H9 (cell line): ENCODE measurements at regions not wholly inside any gene's neighbourhood (a gene's known extent, or its start where the extent isn't known, plus 50 kb on each side); places are given as distances from the start of the nearest gene placed in this dataset.

Source experiments
- DNase-seq: peaks from one replicate; pipeline ENCODE4 v3.0.0-alpha.2; 2017
- H2AFZ ChIP-seq: one replicate; pipeline ENCODE4 v1.6.1; 2013; ENCODE audit warnings: mild to moderate bottlenecking, low read length, control low read depth, moderate library complexity
- H2AK5ac ChIP-seq: 2 replicates; pipeline ENCODE4 v1.6.1; 2013; ENCODE audit warnings: low read length, control low read depth, mixed read lengths; ENCODE audit not compliant: insufficient read length
- H2BK120ac ChIP-seq: one replicate; pipeline ENCODE4 v1.6.1; 2013; ENCODE audit warnings: low read depth, mild to moderate bottlenecking, low read length, control low read depth, inconsistent platforms; ENCODE audit not compliant: poor library complexity, severe bottlenecking
- H2BK12ac ChIP-seq: 2 replicates; pipeline ENCODE4 v1.6.1; 2013; ENCODE audit warnings: low read length, control low read depth, mixed read lengths, low read depth; ENCODE audit not compliant: insufficient read length
- H2BK15ac ChIP-seq: 2 replicates; pipeline ENCODE4 v1.6.1; 2013; ENCODE audit warnings: low read depth, low read length, control low read depth
- H2BK20ac ChIP-seq: one replicate; pipeline ENCODE4 v1.6.1; 2013; ENCODE audit warnings: low read depth, mild to moderate bottlenecking, low read length, control low read depth, inconsistent platforms; ENCODE audit not compliant: poor library complexity, severe bottlenecking
- H2BK5ac ChIP-seq: 2 replicates; pipeline ENCODE4 v1.6.1; 2013; ENCODE audit warnings: low read length, control low read depth, mixed read lengths; ENCODE audit not compliant: insufficient read length
- H3K14ac ChIP-seq: 2 replicates; pipeline ENCODE4 v1.6.1; 2013; ENCODE audit warnings: low read length, control low read depth; ENCODE audit not compliant: insufficient read depth
- H3K18ac ChIP-seq: 2 replicates; pipeline ENCODE4 v1.6.1; 2013; ENCODE audit warnings: low read depth, mild to moderate bottlenecking, mixed read lengths, low read length, control low read depth; ENCODE audit not compliant: insufficient read length
- H3K23ac ChIP-seq: 2 replicates; pipeline ENCODE4 v1.6.1; 2013; ENCODE audit warnings: low read length, control low read depth, mixed read lengths, low read depth; ENCODE audit not compliant: insufficient read length
- H3K23me2 ChIP-seq: 2 replicates; pipeline ENCODE4 v1.6.1; 2013; ENCODE audit warnings: low read depth, mild to moderate bottlenecking, mixed read lengths, low read length, control low read depth; ENCODE audit not compliant: insufficient read length, poor library complexity, severe bottlenecking
- H3K27ac ChIP-seq: 2 replicates; pipeline ENCODE4 v1.5.1; 2013; ENCODE audit warnings: low read length, control low read depth, mixed read lengths, low read depth; ENCODE audit not compliant: insufficient read length
- H3K27me3 ChIP-seq: 2 replicates; pipeline ENCODE4 v1.6.1; 2013; ENCODE audit warnings: low read length, control low read depth, inconsistent platforms; ENCODE audit not compliant: insufficient read depth
- H3K4ac ChIP-seq: 2 replicates; pipeline ENCODE4 v1.6.1; 2013; ENCODE audit warnings: low read depth, mild to moderate bottlenecking, control low read depth, inconsistent platforms, low read length, moderate library complexity
- H3K4me1 ChIP-seq: 2 replicates; pipeline ENCODE4 v1.6.1; 2013; ENCODE audit warnings: low read length, control low read depth, inconsistent platforms; ENCODE audit not compliant: insufficient read depth
- H3K4me2 ChIP-seq: 2 replicates; pipeline ENCODE4 v1.6.1; 2013; ENCODE audit warnings: low read length, control low read depth, mixed read lengths; ENCODE audit not compliant: insufficient read length, insufficient read depth
- H3K56ac ChIP-seq: 2 replicates; pipeline ENCODE4 v1.6.1; 2013; ENCODE audit warnings: low read depth, mild to moderate bottlenecking, mixed read lengths, low read length, control low read depth; ENCODE audit not compliant: insufficient read length
- H3K79me1 ChIP-seq: 2 replicates; pipeline ENCODE4 v1.6.1; 2013; ENCODE audit warnings: low read depth, mild to moderate bottlenecking, moderate library complexity, low read length, control low read depth, inconsistent platforms; ENCODE audit not compliant: insufficient read depth, poor library complexity, severe bottlenecking
- H3K79me2 ChIP-seq: 2 replicates; pipeline ENCODE4 v1.6.1; 2013; ENCODE audit warnings: low read length, control low read depth, inconsistent platforms; ENCODE audit not compliant: insufficient read depth
- H3K9ac ChIP-seq: 2 replicates; pipeline ENCODE4 v1.6.1; 2013; ENCODE audit warnings: low read length, control low read depth, mixed read lengths; ENCODE audit not compliant: insufficient read length; ENCODE audit errors: extremely low read depth
- H3K9me3 ChIP-seq: one replicate; pipeline ENCODE4 v1.6.1; 2013; ENCODE audit warnings: low read depth, low read length, inconsistent platforms; ENCODE audit not compliant: control insufficient read depth
- H3T11ph ChIP-seq: one replicate; pipeline ENCODE4 v1.6.1; 2013; ENCODE audit warnings: mild to moderate bottlenecking, low read length, control low read depth, inconsistent platforms
- H4K20me1 ChIP-seq: one replicate; pipeline ENCODE4 v1.6.1; 2013; ENCODE audit not compliant: control insufficient read depth, insufficient read length, insufficient read depth
- H4K5ac ChIP-seq: 2 replicates; pipeline ENCODE4 v1.6.1; 2013; ENCODE audit warnings: low read depth, mild to moderate bottlenecking, mixed read lengths, low read length, control low read depth; ENCODE audit not compliant: insufficient read length
- H4K8ac ChIP-seq: replicated peaks from 2 replicates; pipeline ENCODE4 v1.6.1; 2013; ENCODE audit warnings: low read length, control low read depth, mixed read lengths, low read depth; ENCODE audit not compliant: insufficient read length
- H4K91ac ChIP-seq: 2 replicates; pipeline ENCODE4 v1.6.1; 2013; ENCODE audit warnings: low read depth, mild to moderate bottlenecking, moderate library complexity, mixed read lengths, low read length, control low read depth; ENCODE audit not compliant: insufficient read length
- H3K27ac Mint-ChIP-seq, 3 experiments: 2 replicates in 2 of 3; 3 replicates in 1 of 3; pipeline ENCODE4 v1.8.0; 2020 to 2021; ENCODE audit warnings: mixed read lengths in 3 of 3, mild to moderate bottlenecking in 1 of 3, moderate library complexity in 1 of 3
- H3K27me3 Mint-ChIP-seq: 2 replicates; pipeline ENCODE4 v1.8.0; 2021; ENCODE audit warnings: low read depth, mild to moderate bottlenecking, moderate library complexity, mixed read lengths
- H3K36me3 Mint-ChIP-seq, 3 experiments: 2 replicates in 2 of 3; 3 replicates in 1 of 3; pipeline ENCODE4 v1.8.0; 2020 to 2021; ENCODE audit warnings: low read depth in 3 of 3, mixed read lengths in 3 of 3; ENCODE audit not compliant: insufficient read depth in 1 of 3
- H3K4me1 Mint-ChIP-seq, 2 experiments: 2 replicates each; pipeline ENCODE4 v1.8.0; 2020; ENCODE audit warnings: mixed read lengths in 2 of 2
- H3K4me3 Mint-ChIP-seq, 2 experiments: 2 replicates in 1 of 2; 3 replicates in 1 of 2; pipeline ENCODE4 v1.8.0; 2020 to 2021; ENCODE audit warnings: mild to moderate bottlenecking in 2 of 2, mixed read lengths in 2 of 2, moderate library complexity in 1 of 2
- H3K9me3 Mint-ChIP-seq, 2 experiments: 2 replicates in 1 of 2; 3 replicates in 1 of 2; pipeline ENCODE4 v1.8.0; 2020; ENCODE audit warnings: mild to moderate bottlenecking in 2 of 2, mixed read lengths in 2 of 2, moderate library complexity in 1 of 2
- CTCF ChIP-seq: fragments of 200-600 bp; sonication (generic); conservative IDR thresholded peaks from 3 replicates; pipeline ENCODE4 v1.8.0; 2021; ENCODE audit warnings: antibody characterized with exemption, mild to moderate bottlenecking
- WGBS: extraction: QIAGEN DNeasy Blood & Tissue Kit; methylation state at CpG from one replicate; pipeline ENCODE4 v1.1.7; 2013; ENCODE audit warnings: missing lambda C conversion rate, low lambda C conversion rate, mixed read lengths; ENCODE audit not compliant: insufficient read length; ENCODE audit errors: extremely low coverage; 5-methylcytosine and 5-hydroxymethylcytosine counted together

- TF ChIP-seq CTCF, result no peak
- peak overlapping the region; percentile 100 for H3K27ac Mint-ChIP-seq
These were observed 383.2 kb downstream of the ZFHX3 start for GRCh38 chr16:72664509-72665408.

More at GRCh38 chr16:72664509-72665408, 383.2 kb downstream of the ZFHX3 start:
- peaks cover 5% of the 10 kb centered on the region for H3K23me2 ChIP-seq
- no peak overlapping the region for H3T11ph ChIP-seq
- no peak overlapping the region for H4K91ac ChIP-seq
- no peaks in the 10 kb centered on the region for H3K79me1 ChIP-seq
- H2BK20ac ChIP-seq, result no peak overlapping the region
- no CpG with 5 or more reads among the region's 60 CpGs for WGBS
- H3K56ac ChIP-seq, result no peak overlapping the region
- H4K8ac ChIP-seq, result no peak overlapping the region
- no peaks in the 10 kb centered on the region for H3K79me2 ChIP-seq
- peak overlapping the region; percentile 91; the same call in 1 of the 2 replicates for H3K14ac ChIP-seq
- no peaks in the 10 kb centered on the region for H3K4me1 ChIP-seq
- peak overlapping the region; percentile 96 for H3K18ac ChIP-seq
- no peak overlapping the region for H3K4ac ChIP-seq
- H3K9me3 ChIP-seq, result no peaks in the 10 kb centered on the region
- no peak overlapping the region for H2BK12ac ChIP-seq
- Mint-ChIP-seq H3K27me3 (no peaks in the 10 kb centered on the region), H3K4me3 (peak overlapping the region; percentile 97 to 99), H3K4me1 (peaks cover 4% of the 10 kb centered on the region in 2 experiments), H3K9me3 (peaks cover 0 to 3% of the 10 kb centered on the region in 2 experiments; a peak in 2 of 5 replicates), H3K36me3 (peaks cover 0 to 5% (median 2%) of the 10 kb centered on the region in 3 experiments; a peak in 3 of 7 replicates)
- peak overlapping the region; percentile 38 for H3K27ac ChIP-seq
- no peaks in the 10 kb centered on the region for H4K20me1 ChIP-seq
- no peak overlapping the region for H3K23ac ChIP-seq
- peak; percentile 96 for DNase-seq
- H2BK120ac ChIP-seq, result no peak overlapping the region
- peak overlapping the region; percentile 90 for H3K4me2 ChIP-seq
- H3K9ac ChIP-seq, result peak overlapping the region; percentile 95
- no peak overlapping the region for H2BK5ac ChIP-seq
- no peak overlapping the region for H4K5ac ChIP-seq
- H2AK5ac ChIP-seq, result no peak overlapping the region
- H2AFZ ChIP-seq, result peak overlapping the region; percentile 94
- no peaks in the 10 kb centered on the region for H3K27me3 ChIP-seq
- no peak overlapping the region for H2BK15ac ChIP-seq
